ENCODE measurements at regions not wholly inside any gene's neighbourhood (a gene's known extent, or its start where the extent isn't known, plus 50 kb on each side); places are given as distances from the start of the nearest gene placed in this dataset.

- Histone ChIP-seq H4K20me1 (ENCODE audit: control insufficient read depth, insufficient read depth, insufficient read length) (no peaks in the 10 kb centered on the region), H2BK5ac (ENCODE audit: insufficient read length, low read length) (no peak overlapping the region), H3K27me3 (ENCODE audit: insufficient read depth, low read length) (no peaks in the 10 kb centered on the region), H4K8ac (replicated peaks; ENCODE audit: insufficient read length, low read depth, low read length) (no peak overlapping the region), H4K91ac (ENCODE audit: insufficient read length, low read depth, low read length) (no peak overlapping the region), H2AFZ (ENCODE audit: low read length) (no peak overlapping the region), H2AK5ac (ENCODE audit: insufficient read length, low read length) (no peak overlapping the region), H3K4me2 (ENCODE audit: insufficient read depth, insufficient read length, low read length) (no peak overlapping the region), H3K9ac (ENCODE audit: extremely low read depth, insufficient read length, low read length) (no peak overlapping the region), H3K27ac (ENCODE audit: insufficient read length, low read depth, low read length) (no peak overlapping the region), H3K9me3 (ENCODE audit: control insufficient read depth, low read depth, low read length) (no peaks in the 10 kb centered on the region), H3K4me1 (ENCODE audit: insufficient read depth, low read length) (no peaks in the 10 kb centered on the region; the same call in 1 of the 2 replicates), H3K23me2 (ENCODE audit: insufficient read length, low read depth, low read length, poor library complexity, severe bottlenecking) (no peaks in the 10 kb centered on the region), H3K14ac (ENCODE audit: insufficient read depth, low read length) (no peak overlapping the region), H2BK20ac (ENCODE audit: low read depth, low read length, poor library complexity, severe bottlenecking) (no peak overlapping the region), H3K18ac (ENCODE audit: insufficient read length, low read depth, low read length) (no peak overlapping the region), H2BK12ac (ENCODE audit: insufficient read length, low read depth, low read length) (no peak overlapping the region), H3K4ac (ENCODE audit: low read depth, low read length) (no peak overlapping the region), H3K79me1 (ENCODE audit: insufficient read depth, low read depth, low read length, poor library complexity, severe bottlenecking) (no peaks in the 10 kb centered on the region), H3T11ph (ENCODE audit: low read length) (no peak overlapping the region), H3K79me2 (ENCODE audit: insufficient read depth, low read length) (no peaks in the 10 kb centered on the region), H3K23ac (ENCODE audit: insufficient read length, low read depth, low read length) (no peak overlapping the region), H2BK15ac (ENCODE audit: low read depth, low read length) (no peak overlapping the region), H2BK120ac (ENCODE audit: low read depth, low read length, poor library complexity, severe bottlenecking) (no peak overlapping the region), H4K5ac (ENCODE audit: insufficient read length, low read depth, low read length) (no peak overlapping the region), H3K56ac (ENCODE audit: insufficient read length, low read depth, low read length) (no peak overlapping the region)
- H3K4me3 Mint-ChIP-seq: no peak overlapping the region
- peaks cover 3 to 16% of the 10 kb centered on the region in 2 experiments for H3K9me3 Mint-ChIP-seq
- peaks cover 17 to 19% of the 10 kb centered on the region in 2 experiments for H3K4me1 Mint-ChIP-seq
- H3K27me3 Mint-ChIP-seq (ENCODE audit: low read depth): no peaks in the 10 kb centered on the region
- no peaks in the 10 kb centered on the region for H3K36me3 Mint-ChIP-seq (ENCODE audit: insufficient read depth in 1 of 3, low read depth in 3 of 3)
- no peak for DNase-seq
- H3K27ac Mint-ChIP-seq: peak overlapping the region in 1 of 3 experiments; percentile 86; a peak in 2 of 7 replicates
- TF ChIP-seq CTCF (conservative IDR thresholded peaks at IDR 0.05): no peak
- WGBS (ENCODE audit: extremely low coverage, insufficient read length, low lambda C conversion rate): no CpG with 5 or more reads among the region's 4 CpGs
These were observed 199.4 kb upstream of the DDX53 start for GRCh38 chrX:22800360-22800759.
